ENCODE measurements at regions not wholly inside any gene's neighbourhood (a gene's known extent, or its start where the extent isn't known, plus 50 kb on each side); places are given as distances from the start of the nearest gene placed in this dataset.

DNA sequence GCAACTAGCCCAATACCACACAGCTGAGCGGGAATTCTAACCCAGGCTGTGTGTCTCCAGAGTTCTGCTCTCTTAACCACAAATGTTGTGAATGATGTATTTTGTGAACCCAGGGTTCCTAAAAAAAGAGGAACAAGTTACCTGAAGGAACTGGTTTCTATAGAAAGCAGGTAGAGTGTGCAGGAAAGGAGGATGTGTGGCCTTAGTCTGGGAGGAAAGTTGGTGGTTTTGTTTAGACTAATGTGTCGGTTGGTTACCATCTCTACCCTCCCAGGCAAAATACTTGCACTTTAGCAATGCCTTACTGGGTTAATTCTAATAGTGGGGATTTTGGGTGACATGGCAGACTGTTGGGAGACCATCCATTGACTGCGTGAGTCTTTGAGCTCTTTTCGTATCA lies 143.3 kb downstream of the SCP2D1 start:
- DNase-seq, result no peak
- H3K36me3 ChIP-seq (replicated peaks in 1 of 2), result no peaks in the 10 kb centered on the region
- WGBS, 4 donors, result 78 to 87% (median 87%) methylated on average over 4 of the region's 4 CpGs
- H3K4me3 ChIP-seq, result no peak overlapping the region
- no peak overlapping the region for H3K27ac ChIP-seq
- no peaks in the 10 kb centered on the region for H3K9me3 ChIP-seq (replicated peaks in 1 of 3)
- no peaks in the 10 kb centered on the region for H3K27me3 ChIP-seq
- intact Hi-C loops (cut with DNase I), result no loop called here
- H3K4me1 ChIP-seq (replicated peaks in 1 of 2), result no peaks in the 10 kb centered on the region
- no peak for TF ChIP-seq CTCF (IDR thresholded peaks at IDR 0.05)
- TF ChIP-seq POLR2A (IDR thresholded peaks at IDR 0.05), result no peak

- no peak overlapping the region for H3K4me3 ChIP-seq
- H3K36me3 ChIP-seq (replicated peaks in 1 of 2), result no peaks in the 10 kb centered on the region
- intact Hi-C loops (cut with DNase I), result no loop called here
- H3K27ac ChIP-seq, result no peak overlapping the region
- TF ChIP-seq POLR2A (IDR thresholded peaks at IDR 0.05) (no peak), CTCF (IDR thresholded peaks at IDR 0.05) (no peak)
- H3K4me1 ChIP-seq (replicated peaks in 1 of 2), result no peaks in the 10 kb centered on the region
- H3K27me3 ChIP-seq, result no peaks in the 10 kb centered on the region
- DNase-seq, result no peak
- H3K9me3 ChIP-seq (replicated peaks in 1 of 3), result no peaks in the 10 kb centered on the region
- 82 to 90% (median 87%) methylated on average over 2 of the region's 2 CpGs for WGBS, 4 donors
Measured at GRCh38 chr20:18957328-18957727, 143.7 kb downstream of the SCP2D1 start.

DNA sequence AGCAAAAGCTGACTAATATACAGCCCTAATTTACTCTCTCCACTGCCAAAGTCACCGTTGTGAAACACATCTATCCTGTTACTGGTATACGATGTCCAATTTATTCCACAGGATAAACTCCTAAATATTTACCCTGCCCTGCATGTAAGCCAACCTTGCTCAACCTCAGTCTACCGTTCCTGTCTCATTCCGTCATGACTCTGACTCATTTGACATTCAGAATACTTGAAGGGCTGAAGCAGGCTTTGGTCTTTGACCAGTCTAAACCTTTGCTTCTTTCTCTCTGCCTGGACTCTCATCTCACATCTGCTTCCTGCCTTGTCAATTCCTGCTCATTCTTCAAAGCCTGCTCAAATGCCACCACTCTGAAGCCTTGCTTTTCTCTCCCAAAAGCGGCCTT lies 157.5 kb downstream of the SCP2D1 start:
- Histone ChIP-seq H3K4me1 (replicated peaks in 1 of 2) (peaks cover 4 to 9% of the 10 kb centered on the region in 2 donors), H3K9me3 (replicated peaks in 1 of 3) (no peaks in the 10 kb centered on the region), H3K36me3 (replicated peaks in 1 of 2) (no peaks in the 10 kb centered on the region), H3K27ac (no peak overlapping the region), H3K4me3 (no peak overlapping the region), H3K27me3 (no peaks in the 10 kb centered on the region)
- no peak for DNase-seq
- 79 to 89% (median 87%) methylated on average over 5 of the region's 5 CpGs for WGBS, 4 donors
- TF ChIP-seq POLR2A (IDR thresholded peaks at IDR 0.05) (no peak), CTCF (IDR thresholded peaks at IDR 0.05) (no peak)
- intact Hi-C loops (cut with DNase I), result no loop called here

GRCh38 chr20:18971574-18971973 lies 158.0 kb downstream of the SCP2D1 start:
- Histone ChIP-seq H3K36me3 (replicated peaks in 1 of 2) (no peaks in the 10 kb centered on the region), H3K27ac (no peak overlapping the region), H3K4me1 (replicated peaks in 1 of 2) (peaks cover 4 to 9% of the 10 kb centered on the region in 2 donors), H3K9me3 (replicated peaks in 1 of 3) (no peaks in the 10 kb centered on the region), H3K4me3 (no peak overlapping the region), H3K27me3 (no peaks in the 10 kb centered on the region)
- TF ChIP-seq CTCF (IDR thresholded peaks at IDR 0.05) (no peak), POLR2A (IDR thresholded peaks at IDR 0.05) (no peak)
- no peak for DNase-seq
- WGBS, 4 donors, result 58 to 90% (median 77%) methylated on average over 1 to 2 of the region's 2 CpGs
- intact Hi-C loops (cut with DNase I), result no loop called here

Data from adrenal gland (tissue), 9 donors.